Gastrocnemius medialis (tissue), 4 donors: ENCODE measurements at regions not wholly inside any gene's neighbourhood (a gene's known extent, or its start where the extent isn't known, plus 50 kb on each side); places are given as distances from the start of the nearest gene placed in this dataset.

ENCODE experiments used
- ATAC-seq, 2 donors: fragments of 150-250 bp; one replicate each; pipeline ENCODE4 v1.9.1; 2016
- DNase-seq, 2 donors: peaks; one replicate each; pipeline ENCODE4 v3.0.0-alpha.2; 2019
- H3K27ac ChIP-seq, 4 donors: fragments of 200-600 bp; sonication (generic); 1 replicate in 1 of 4; 2 replicates in 3 of 4; pipeline ENCODE4 v1.5.1; 2016 to 2018; ENCODE audit warnings: mild to moderate bottlenecking in 2 of 4, moderate library complexity in 1 of 4
- H3K27me3 ChIP-seq, 3 donors: fragments of 200-600 bp; sonication (generic) in 2 of 3; 1 replicate in 1 of 3; 2 replicates in 2 of 3; pipeline versions ENCODE4 v1.5.1 to v1.6.0; 2016 to 2019; ENCODE audit warnings: mild to moderate bottlenecking in 1 of 3, moderate library complexity in 1 of 3
- H3K36me3 ChIP-seq, 2 donors: fragments of 200-600 bp; sonication (generic) in 1 of 2; one replicate each; pipeline ENCODE4 v1.5.1; 2017 to 2018
- H3K4me1 ChIP-seq, 2 donors: fragments of 200-600 bp; sonication (generic) in 1 of 2; one replicate each; pipeline ENCODE4 v1.5.1; 2016 to 2017; ENCODE audit warnings: mild to moderate bottlenecking in 2 of 2
- H3K4me3 ChIP-seq, 4 donors: fragments of 200-600 bp; sonication (generic) in 3 of 4; 1 replicate in 1 of 4; 2 replicates in 3 of 4; pipeline ENCODE4 v1.5.1; 2016 to 2019; ENCODE audit warnings: mild to moderate bottlenecking in 2 of 4
- H3K9me3 ChIP-seq, 3 donors: fragments of 200-600 bp; sonication (generic) in 2 of 3; 1 replicate in 1 of 3; 2 replicates in 2 of 3; pipeline ENCODE4 v1.5.1; 2016 to 2019
- POLR2A ChIP-seq, 2 donors: fragments of 450-650 bp; IDR thresholded peaks; one replicate each; pipeline ENCODE4 v1.6.1; 2017; ENCODE audit warnings: antibody characterized with exemption in 2 of 2, mild to moderate bottlenecking in 2 of 2, moderate library complexity in 2 of 2
- in situ Hi-C, 4 donors: fragments of 200-750 bp; cut with MboI; loops; one replicate each; pipeline versions ENCODE4 v1.15.0 to v1.8.0; 2017; ENCODE audit warnings: low sequenced_read_pairs in 4 of 4
- intact Hi-C: fragments of 100-400 bp; cut with DNase I; formaldehyde crosslinking; loops from one replicate; pipeline ENCODE4 v1.15.1; 2023; ENCODE audit warnings: low total_unique reads
- TF ChIP-seq, protein P1 (sequence below), 5 experiments: fragments of 450-650 bp in 3 of 5; fragments of 200-600 bp in 2 of 5; sonication (generic) in 2 of 5; IDR thresholded peaks in 4 of 5; conservative IDR thresholded peaks in 1 of 5; 1 replicate in 4 of 5; 2 replicates in 1 of 5; pipeline ENCODE4 v1.5.1; 2016 to 2019; ENCODE audit warnings: antibody characterized with exemption in 5 of 5, mild to moderate bottlenecking in 3 of 5, moderate library complexity in 3 of 5

GRCh38 chr18:77677536-77677935, 427.9 kb downstream of the GALR1 start:
- no peaks in the 10 kb centered on the region for H3K36me3 ChIP-seq
- H3K27me3 ChIP-seq: no peaks in the 10 kb centered on the region
- no peak overlapping the region for H3K27ac ChIP-seq
- H3K9me3 ChIP-seq: no peaks in the 10 kb centered on the region
- H3K4me3 ChIP-seq: no peak overlapping the region
- DNase-seq (no peak), ATAC-seq (no peak)
- in situ Hi-C loops (no loop called here), intact Hi-C loops (no loop called here)
- no peaks in the 10 kb centered on the region for H3K4me1 ChIP-seq
- TF ChIP-seq, protein P1, sequence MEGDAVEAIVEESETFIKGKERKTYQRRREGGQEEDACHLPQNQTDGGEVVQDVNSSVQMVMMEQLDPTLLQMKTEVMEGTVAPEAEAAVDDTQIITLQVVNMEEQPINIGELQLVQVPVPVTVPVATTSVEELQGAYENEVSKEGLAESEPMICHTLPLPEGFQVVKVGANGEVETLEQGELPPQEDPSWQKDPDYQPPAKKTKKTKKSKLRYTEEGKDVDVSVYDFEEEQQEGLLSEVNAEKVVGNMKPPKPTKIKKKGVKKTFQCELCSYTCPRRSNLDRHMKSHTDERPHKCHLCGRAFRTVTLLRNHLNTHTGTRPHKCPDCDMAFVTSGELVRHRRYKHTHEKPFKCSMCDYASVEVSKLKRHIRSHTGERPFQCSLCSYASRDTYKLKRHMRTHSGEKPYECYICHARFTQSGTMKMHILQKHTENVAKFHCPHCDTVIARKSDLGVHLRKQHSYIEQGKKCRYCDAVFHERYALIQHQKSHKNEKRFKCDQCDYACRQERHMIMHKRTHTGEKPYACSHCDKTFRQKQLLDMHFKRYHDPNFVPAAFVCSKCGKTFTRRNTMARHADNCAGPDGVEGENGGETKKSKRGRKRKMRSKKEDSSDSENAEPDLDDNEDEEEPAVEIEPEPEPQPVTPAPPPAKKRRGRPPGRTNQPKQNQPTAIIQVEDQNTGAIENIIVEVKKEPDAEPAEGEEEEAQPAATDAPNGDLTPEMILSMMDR (IDR thresholded peaks at IDR 0.05 in 4 of 5, conservative IDR thresholded peaks at IDR 0.05 in 1 of 5): no peak
- no peak for TF ChIP-seq POLR2A (IDR thresholded peaks at IDR 0.05)

DNA sequence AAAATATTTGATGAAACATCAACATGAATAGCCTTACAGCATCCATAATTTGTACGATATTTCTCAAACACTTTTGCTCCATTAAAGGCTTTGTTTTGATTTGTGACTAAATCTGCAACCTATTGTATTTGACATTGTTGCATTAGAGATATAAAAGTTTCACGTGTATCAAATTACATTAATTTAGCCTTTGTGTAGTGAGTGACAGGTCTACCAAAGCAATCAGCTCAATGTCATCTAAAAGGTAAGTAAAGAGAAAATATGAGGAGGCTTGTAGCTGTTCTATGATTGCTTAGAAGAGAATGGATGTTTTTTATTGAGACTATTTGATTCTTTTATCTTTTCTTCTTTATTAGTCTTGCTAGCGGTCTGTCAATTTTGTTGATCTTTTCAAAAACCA, 430.2 kb downstream of the GALR1 start:
- no peaks in the 10 kb centered on the region for H3K4me1 ChIP-seq
- H3K27ac ChIP-seq: no peak overlapping the region
- in situ Hi-C loops: no loop called here
- no peaks in the 10 kb centered on the region for H3K27me3 ChIP-seq
- no peaks in the 10 kb centered on the region for H3K36me3 ChIP-seq
- H3K9me3 ChIP-seq: no peaks in the 10 kb centered on the region
- intact Hi-C loops: no loop called here
- TF ChIP-seq POLR2A (IDR thresholded peaks at IDR 0.05): no peak
- TF ChIP-seq, protein P1 (IDR thresholded peaks at IDR 0.05 in 4 of 5, conservative IDR thresholded peaks at IDR 0.05 in 1 of 5): no peak
- ATAC-seq (no peak), DNase-seq (no peak)
- H3K4me3 ChIP-seq: no peak overlapping the region

- in situ Hi-C loops: no loop called here
- Histone ChIP-seq H3K27me3 (no peaks in the 10 kb centered on the region), H3K27ac (no peak overlapping the region), H3K36me3 (no peaks in the 10 kb centered on the region), H3K9me3 (no peaks in the 10 kb centered on the region), H3K4me3 (no peak overlapping the region), H3K4me1 (no peaks in the 10 kb centered on the region)
- TF ChIP-seq, protein P1 (IDR thresholded peaks at IDR 0.05 in 4 of 5, conservative IDR thresholded peaks at IDR 0.05 in 1 of 5): no peak
- no peak for TF ChIP-seq POLR2A (IDR thresholded peaks at IDR 0.05)
- intact Hi-C loops: no loop called here
- DNase-seq (no peak), ATAC-seq (no peak)
Observed at GRCh38 chr18:77700051-77700450, 450.4 kb downstream of the GALR1 start.

DNA sequence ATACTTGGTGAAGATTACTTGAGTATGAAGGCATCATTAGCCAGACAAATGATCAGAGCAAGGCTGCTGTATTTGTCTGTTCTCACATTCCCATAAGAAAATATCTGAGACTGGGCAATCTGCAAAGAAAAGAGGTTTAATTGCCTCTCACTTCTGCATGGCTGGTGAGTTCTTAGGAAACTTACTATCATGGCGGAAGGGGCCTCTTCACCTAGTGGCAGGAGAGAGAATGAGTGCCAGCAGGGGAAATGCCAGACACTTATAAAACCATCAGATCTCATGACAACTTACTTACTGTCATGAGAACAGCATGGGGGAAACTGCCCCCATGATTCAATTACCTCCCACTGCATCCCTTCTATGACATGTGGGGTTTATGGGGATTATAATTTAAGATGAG, 452.3 kb downstream of the GALR1 start:
- Histone ChIP-seq H3K27me3 (no peaks in the 10 kb centered on the region), H3K4me3 (no peak overlapping the region), H3K27ac (no peak overlapping the region), H3K9me3 (no peaks in the 10 kb centered on the region), H3K36me3 (no peaks in the 10 kb centered on the region), H3K4me1 (no peaks in the 10 kb centered on the region)
- ATAC-seq (no peak), DNase-seq (no peak)
- TF ChIP-seq, protein P1 (IDR thresholded peaks at IDR 0.05 in 4 of 5, conservative IDR thresholded peaks at IDR 0.05 in 1 of 5): no peak
- no peak for TF ChIP-seq POLR2A (IDR thresholded peaks at IDR 0.05)
- intact Hi-C loops: no loop called here
- in situ Hi-C loops: no loop called here

DNA sequence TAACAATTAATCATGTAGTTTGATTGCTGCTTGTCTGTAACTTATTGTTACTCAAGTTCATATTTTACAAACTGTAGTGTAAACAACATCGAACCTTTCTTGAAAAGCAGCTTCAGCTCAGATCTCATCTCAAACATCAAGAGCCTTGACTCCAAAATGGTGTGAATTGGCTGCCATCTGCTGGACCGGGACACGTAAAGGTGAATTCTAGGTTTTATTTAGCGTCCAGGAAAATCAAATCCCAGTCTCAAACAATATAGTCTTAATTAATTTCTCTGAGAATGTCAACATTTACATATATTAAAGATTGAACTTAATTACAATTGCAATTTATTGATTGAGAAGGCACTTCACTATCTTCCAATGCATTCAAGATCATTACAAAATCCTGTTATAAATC, 453.0 kb downstream of the GALR1 start:
- H3K4me1 ChIP-seq: no peaks in the 10 kb centered on the region
- intact Hi-C loops: no loop called here

More for the DNA sequence above, 453.0 kb downstream of the GALR1 start:
- no peaks in the 10 kb centered on the region for H3K36me3 ChIP-seq
- no peak overlapping the region for H3K4me3 ChIP-seq
- H3K27me3 ChIP-seq: no peaks in the 10 kb centered on the region
- ATAC-seq: no peak
- in situ Hi-C loops: no loop called here
- no peaks in the 10 kb centered on the region for H3K9me3 ChIP-seq
- no peak for DNase-seq
- no peak for TF ChIP-seq POLR2A (IDR thresholded peaks at IDR 0.05)
- TF ChIP-seq, protein P1 (IDR thresholded peaks at IDR 0.05 in 4 of 5, conservative IDR thresholded peaks at IDR 0.05 in 1 of 5): no peak
- H3K27ac ChIP-seq: no peak overlapping the region
